HCEC 1CT (cell line): ENCODE measurements at regions not wholly inside any gene's neighbourhood (a gene's known extent, or its start where the extent isn't known, plus 50 kb on each side); places are given as distances from the start of the nearest gene placed in this dataset.

Source experiments
- DNase-seq: peaks from one replicate; pipeline ENCODE4 v3.0.0-alpha.2; 2017

DNA sequence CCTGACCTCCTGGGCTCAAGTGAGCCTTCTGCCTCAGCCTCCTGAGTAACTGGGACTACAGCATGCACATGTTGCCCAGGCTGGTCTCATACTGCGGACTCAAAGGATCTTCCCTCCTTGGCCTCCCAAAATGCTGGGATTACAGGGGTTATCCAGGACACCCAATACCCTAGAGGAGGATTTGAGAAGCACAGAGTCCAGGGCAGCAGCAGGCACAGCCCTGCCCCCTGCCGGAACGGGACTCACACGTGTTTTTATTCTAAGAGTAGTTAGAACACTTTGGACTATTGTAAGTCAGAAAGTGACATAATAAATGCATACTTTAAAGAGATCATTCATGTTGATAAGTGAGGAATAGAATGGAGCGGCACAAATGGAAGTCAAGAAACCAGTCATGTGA lies 80.2 kb downstream of the C6orf118 start:
- DNase-seq: peak; percentile 40

DNA sequence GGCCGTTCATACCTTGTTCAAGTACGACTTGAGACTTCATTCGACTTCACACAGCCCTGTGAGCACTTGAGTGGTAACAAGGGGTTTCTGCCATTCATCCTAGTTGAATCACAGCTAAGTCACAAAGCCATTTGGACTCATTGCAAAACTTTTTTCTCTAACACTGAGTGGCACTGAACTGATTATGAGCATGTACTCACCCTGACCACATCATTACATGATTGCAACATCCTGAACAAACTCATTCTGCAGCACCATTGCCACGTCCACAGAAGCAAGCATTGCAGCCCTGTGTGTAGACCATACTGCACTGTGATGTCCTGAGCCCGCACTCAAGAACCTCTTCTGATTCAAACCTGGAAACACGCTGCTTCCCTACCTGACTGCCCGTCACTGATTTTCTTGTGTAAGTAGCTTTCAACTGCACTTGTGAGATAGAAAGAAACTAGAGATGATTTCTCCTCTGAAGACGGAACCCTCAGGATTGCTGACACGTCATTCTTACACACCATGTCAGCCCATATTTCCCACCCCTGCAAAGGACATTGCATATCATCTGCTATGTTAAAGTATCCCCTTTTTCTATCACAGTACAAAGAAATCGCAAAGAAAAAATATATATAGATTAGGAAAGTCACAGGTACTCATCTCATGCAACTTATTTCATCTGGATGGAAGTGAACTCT lies 81.6 kb downstream of the C6orf118 start:
- DNase-seq: peak; percentile 78

DNA sequence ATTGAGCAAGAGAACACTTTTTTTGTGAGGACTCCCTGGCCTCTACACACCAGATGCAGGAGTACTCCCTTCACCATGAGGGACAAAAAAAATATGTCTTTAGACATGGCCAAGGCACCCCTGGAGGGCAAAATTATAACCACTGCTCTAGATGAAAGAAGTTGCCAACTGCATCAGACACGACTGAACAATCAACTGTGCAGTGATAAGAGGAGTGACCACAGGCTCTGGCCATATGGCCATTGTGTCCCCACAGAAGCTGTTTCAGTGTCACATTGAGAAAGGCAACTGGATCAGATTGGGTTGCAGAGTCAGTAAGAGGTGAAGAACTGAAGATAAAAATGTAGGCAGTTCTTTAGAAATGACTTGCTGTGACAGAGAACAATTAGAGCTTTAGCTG lies 85.7 kb downstream of the C6orf118 start:
- DNase-seq: no peak

DNA sequence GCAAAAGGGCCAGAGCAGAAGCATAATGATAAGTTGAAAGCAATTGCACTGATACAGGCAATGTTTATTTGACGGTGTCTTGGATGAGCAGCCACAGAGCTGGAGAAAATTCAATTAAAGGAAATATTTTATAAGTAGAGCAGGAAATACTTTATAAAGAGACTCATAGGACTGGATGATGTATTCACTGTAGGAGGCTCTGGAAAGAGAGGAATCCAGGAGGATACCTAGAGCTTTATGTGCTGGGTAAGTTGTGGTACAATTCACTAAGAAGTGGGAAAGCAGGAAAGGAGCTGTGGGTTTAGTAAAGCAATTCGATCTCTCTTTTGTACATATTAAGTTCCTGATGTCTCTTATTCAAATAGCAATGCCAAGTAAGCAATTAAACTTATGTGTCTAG lies 86.3 kb downstream of the C6orf118 start:
- no peak for DNase-seq

DNA sequence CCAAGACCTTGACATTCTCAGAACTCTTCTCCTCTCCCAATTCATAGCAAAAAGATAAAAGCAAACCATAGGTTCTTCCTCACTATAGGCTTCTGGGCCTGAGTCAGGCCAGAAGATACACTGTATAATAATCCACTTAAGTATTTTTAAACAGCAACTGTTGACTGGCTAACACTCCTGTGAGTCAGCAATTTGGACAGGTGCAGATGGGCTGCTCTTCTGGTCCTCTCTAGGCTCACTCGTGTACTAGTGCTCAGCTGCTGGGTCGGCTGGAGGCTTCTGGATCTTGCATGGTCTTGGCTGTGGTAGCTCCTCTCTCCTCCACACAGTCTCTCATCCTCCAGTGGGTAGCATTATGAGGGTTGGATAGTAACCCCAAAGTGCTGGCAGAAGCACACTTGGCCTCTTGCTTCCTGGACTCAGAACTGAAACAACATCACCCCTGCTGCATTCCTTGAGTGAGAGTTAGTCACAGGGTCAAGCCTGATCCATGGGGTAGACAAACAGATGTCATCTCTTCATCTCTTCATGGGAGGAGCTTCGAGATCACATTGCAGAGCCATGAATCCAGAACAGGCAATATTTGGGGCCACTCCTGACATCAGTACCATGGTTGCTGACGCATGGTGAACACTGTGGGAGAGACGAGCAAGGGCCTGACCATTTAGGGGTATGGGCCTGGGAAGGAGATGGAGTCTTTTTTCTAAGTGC lies 86.9 kb downstream of the C6orf118 start:
- peak; percentile 72 for DNase-seq

DNA sequence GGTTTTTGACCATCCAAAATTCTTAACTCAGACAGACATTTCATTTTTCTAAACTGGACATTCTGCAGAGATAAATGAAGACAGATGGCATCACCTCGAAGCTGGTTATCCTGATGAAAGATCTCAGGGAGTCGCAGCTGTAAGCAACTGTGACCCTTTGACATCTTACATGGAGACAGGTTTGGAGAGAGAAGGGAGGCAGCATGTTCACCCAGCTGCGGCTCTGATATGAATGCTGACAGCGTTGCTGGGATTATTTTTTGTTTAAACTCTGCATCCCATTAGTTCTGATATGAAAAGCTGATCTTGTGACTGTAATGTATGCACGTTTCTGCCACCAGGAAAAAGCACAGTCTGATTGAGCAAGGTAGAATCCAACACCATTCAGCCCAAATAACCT lies 89.4 kb downstream of the C6orf118 start:
- no peak for DNase-seq

DNA sequence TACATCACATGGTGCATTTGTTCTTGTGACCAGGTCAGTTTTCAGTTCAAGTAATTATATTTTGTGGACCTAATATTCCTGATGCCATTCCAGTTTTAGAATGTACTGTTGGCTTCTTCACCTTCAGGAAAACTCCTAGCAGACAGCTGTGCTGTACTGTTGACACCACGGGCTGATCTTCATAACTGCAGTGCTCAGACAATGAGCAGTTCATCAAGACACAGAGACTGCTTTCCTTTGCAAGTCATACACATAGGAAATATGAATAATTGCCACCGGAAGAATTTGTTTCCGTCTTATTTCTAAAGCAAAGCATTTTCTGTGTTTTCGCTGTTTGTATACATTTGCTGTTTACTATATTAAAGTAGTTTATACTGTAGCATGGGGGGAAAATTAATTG lies 89.8 kb downstream of the C6orf118 start:
- no peak for DNase-seq

DNA sequence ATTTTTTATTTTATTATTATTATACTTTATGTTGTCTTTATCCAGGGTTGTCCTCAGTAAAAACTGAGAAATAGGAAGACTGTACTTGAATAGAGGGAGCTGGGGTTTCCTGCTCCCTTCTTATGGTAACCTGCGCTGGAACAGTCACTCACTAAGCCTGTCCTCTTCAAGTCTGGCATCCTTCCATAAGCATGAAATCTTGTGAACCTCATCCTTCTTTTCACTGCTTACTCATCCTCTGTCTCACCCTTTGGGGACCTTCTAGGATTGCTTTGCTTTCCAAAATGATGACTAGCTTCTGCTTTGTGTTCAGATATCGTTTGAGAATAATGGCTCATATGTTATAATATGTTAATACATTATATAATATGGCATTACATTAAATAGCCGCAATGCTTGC lies 90.6 kb downstream of the C6orf118 start:
- DNase-seq: peak; percentile 67

DNA sequence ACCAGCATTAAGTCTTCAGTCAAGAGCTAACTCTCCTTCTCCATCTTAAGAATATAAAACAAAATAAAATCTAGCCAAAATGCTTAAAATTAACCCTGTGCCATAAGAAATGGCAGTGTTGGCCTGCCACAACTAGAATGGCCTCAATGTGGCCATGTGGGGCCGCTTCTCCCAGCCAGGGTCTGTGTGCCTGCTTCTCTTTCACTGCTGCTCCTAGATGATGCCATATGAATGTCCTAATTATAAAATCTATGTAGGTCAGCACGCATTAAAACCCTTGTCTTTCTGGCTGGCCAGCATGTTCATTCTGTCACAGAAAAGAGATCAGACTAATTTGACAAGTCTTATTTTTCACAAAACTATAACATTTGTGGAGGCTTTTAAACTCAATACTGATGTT lies 102.6 kb downstream of the C6orf118 start:
- DNase-seq: no peak

DNA sequence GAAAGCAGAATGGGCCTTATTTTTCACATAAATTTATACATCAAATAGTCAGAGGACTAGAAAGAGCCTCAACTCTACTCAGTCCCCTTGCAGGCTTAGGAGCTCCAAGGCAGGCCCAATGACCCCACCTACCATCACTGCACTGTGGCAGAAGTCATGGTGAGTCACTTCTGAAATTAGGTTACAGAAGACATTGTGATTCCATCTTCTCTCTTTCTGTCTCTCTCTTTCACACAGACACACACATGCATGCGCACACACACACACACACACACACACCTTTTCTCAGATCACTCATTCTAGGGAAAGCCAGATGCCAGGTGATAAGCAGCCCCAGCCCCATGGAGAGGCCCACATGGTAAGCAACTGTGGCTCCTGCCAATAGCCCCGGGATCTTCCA lies 103.8 kb downstream of the C6orf118 start:
- no peak for DNase-seq

DNA sequence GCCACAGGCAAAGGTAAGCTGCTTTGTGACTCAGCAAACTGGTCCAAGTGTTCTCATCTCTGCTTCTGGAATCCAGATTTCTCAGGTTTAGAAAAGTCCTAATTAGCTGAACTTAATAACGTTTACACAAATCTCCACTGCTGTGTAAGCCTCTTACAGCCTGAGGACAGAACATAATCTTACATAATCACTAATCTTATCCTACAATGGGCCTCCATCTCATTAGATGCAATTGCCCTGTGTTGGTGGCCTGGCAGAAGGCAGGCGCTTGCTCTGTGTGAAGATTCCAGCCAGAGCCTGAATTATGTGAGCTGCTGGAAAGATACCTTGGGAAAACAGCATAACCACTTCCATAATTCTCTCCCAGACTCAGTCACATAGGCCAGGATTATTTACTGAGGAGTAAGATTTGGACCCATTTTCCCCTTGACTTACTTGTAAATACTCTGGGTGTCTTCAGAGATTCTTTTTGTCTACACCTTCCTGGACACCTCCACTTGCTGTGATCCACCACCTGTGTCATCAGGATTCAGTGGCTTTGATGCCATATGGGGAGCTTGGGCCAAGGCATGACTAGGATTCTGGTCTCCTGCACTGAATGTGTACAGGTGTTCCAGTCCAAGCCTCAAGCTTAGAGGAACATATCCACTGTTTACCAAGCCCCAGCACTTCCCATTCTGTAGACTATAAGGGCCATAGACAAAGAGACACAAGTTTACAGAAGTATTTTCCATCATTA lies 104.4 kb downstream of the C6orf118 start:
- DNase-seq: no peak

DNA sequence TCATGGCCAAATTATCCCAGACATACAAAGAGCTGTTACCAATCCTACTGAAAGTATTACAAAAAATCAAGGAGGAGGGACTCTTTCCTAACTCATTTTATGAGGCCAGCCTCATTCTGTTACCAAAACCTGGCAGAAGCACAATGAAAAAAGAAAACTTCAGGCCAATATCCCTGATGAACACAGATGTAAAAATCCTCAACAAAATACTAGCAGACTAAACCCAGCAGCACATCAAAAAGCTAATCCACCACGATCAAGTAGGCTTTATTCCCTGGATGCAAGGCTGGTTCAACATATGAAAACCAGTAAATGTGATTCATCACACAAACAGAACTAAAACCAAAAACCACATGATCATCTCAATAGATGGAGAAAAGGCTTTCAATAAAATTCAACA lies 109.2 kb downstream of the C6orf118 start:
- DNase-seq: no peak

DNA sequence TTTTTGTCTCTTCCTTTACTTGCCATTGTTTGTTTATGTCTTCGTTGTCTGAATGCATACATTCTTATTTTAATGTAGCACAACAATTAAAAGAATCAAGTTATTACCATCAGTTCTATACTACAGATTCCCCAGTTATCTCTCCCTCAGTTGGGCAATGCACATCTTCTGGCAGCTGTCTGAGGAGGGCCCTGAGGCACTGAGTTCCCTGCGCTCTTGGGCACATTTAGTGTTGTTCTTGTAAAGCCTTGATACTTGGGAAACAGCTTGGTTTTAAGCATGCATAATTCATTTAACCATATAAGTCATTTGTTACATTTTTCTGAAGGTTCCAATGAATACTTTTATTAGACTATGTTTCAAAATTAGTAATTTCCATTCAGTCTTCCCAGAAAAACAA lies 117.9 kb downstream of the C6orf118 start:
- DNase-seq: no peak

DNA sequence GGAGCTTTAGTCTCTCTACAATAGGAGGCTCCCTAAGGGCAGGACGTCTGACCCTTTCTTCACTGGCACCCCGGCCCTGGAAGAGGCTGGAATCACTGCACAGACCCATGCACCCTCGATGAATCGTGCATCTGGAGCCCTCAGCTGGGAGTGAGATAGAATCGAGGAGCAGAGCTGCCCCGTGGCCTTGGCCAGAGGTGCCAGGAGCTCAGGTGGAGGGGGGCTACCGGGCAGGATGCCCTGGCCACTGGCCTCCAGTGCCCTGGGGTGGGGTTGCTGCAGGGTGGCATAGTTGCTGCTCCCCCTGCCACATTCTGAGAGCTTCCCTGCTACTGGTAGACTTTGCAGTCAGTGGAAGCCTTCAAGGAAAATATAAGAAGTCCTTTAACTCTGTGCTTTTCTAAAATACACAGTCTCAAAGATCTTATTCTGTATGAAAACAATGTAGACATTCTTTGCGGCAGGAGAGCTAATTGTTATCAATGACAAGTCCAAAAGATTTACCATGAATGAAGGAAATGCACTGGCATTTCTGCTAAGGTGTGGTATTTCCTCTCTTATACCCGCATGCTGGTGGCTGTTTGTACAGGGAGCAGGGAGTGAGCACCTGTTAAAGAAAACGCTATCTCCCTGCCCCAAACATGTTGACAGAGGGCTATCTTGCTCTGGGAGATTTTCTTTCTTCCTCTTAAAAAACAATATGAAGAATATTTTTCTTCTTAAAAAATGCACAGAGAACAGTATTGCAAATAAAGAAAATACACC lies 122.8 kb downstream of the C6orf118 start:
- DNase-seq: no peak

DNA sequence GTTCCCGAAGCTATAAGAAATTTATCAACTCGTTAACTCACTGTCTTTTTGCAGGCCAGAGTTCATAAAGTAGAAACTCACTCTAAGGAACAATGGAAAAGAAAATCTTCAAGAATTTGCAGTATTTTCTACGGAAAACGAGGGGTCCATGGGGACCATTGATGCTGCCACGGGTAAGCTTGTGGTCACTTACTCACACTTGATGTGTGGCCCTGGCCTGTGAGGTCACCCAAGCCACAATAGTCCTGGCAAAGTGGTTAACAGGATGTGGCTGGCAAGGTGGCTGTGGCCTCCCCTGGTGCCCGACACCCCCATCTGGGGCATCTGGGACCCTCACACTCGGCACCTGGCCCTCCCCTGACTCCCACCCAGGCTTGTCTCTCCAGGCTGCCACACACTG lies 123.4 kb downstream of the C6orf118 start:
- DNase-seq: no peak

DNA sequence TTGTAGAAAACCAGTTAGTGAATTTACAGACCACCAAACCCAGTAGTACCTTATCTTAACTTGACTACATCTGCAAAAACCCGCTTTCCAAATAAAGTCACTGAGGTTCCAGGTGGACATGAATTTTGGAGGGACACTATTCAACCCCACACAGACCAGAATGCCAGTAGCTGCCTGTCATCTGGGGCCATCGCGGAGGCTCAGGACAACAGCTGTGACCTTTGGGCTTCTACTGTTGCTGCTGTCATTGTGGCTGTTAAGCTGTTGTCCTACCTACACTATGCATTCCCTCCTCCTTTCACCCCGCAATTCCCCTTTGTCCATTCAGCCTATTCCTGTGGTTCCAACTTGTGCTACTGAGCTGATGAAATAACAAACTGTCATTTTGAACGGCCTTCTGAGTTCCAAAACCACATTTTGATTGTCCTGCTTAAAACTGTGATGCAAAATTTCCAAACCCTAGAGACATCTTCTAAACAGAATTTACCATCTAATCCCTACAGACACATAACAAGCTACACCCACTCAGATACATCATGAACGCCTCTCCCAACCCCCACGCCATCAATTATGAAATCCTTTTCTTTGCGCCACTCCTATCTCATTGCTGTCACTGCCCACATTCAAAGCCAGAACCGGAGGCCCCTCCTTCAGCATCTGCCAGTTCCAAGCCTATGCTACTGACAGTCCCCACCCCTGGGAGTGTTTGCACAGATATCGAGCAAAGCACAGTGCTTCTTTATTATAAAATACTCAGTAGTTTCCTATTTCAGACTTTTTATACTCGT lies 125.0 kb downstream of the C6orf118 start:
- peak; percentile 17 for DNase-seq

DNA sequence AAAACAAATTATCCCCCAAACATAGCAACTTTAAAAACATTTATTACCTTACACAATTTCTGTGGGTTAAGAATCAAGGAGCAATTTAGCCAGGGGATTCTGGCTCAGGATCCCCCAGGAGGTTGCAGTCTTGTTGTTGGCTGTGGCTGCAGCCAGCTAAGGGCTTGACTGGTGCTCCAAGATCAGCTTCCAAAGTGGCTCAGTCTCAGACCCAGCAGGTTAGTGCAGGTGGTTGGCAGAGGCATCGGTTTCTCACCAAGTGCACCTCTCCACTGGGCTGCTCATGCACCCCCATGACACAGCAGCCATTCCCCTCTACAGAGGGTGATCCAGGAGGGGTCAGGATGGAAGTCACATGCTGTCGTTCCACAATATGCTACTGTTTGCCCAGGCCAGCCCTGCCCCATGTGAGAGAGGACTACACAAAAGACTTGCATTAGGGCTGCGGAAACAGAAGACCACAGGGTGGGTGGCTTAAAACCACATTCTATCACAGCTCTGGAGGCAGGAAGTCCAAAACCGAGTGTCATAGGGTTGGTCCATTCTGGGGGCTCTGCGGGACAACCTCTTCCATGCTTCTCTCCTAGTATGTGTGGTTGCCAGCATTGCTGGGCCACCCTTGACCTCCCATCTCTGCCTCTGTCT lies 125.8 kb downstream of the C6orf118 start:
- DNase-seq: no peak

DNA sequence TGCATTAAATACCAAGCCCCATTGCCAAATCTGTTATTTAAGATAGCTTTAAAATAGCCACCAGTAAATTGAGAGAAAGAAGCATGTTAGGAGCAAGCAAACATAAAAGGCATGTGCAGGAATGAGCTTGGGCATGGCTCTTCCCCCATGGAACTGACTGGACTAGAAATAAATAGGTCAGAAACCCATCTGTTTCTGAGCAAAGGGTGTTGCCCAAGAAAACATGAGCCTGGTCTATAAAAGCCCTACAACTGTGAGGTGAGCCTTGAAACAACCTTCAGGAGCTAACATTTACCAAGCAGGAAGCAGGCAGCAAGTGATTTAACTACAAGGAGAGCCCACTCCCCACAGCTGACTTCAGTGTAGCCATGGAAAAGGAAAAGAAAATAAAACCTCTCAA lies 126.3 kb downstream of the C6orf118 start:
- DNase-seq: no peak

DNA sequence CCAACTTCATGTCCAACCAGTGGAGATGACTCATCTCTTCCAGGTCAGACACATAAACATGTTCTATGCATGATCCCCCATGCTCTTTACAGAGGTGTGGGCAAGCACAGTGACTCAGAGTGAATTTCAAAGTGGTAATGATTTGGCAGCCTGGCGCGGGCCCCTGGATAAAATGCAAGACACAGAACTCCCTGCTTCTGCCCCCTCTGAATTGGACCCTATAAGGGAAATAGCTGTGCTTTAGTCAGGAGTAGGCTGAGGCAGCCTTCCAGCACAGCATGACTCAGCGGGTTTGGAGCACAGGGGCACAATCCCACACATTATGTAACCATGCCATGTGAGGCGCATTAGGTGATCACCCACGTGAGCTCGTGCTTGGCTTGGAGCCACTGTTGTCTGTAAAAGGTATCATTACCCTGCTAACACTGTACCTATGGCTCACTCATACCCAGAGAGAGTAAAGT lies 127.4 kb downstream of the C6orf118 start:
- DNase-seq: peak; percentile 69

DNA sequence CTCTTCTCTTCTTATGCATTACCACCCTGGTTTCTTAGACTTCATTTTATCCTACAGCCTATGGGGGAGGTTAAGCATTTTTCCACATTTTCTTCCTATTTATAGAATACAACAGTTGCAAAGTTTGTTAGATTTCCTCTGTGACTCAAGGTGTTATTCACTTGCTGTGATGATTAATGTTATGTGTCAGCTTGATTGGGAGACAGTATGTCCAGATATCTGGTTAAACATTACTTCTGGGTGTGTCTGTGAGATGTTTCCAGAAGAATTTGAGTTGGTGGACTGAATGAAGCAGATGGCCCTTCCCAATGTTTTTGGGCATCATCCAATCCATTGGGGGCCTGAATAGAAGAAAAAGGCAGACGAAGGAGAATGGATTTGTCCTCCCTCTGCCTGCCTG lies 131.3 kb downstream of the C6orf118 start:
- peak; percentile 64 for DNase-seq

DNA sequence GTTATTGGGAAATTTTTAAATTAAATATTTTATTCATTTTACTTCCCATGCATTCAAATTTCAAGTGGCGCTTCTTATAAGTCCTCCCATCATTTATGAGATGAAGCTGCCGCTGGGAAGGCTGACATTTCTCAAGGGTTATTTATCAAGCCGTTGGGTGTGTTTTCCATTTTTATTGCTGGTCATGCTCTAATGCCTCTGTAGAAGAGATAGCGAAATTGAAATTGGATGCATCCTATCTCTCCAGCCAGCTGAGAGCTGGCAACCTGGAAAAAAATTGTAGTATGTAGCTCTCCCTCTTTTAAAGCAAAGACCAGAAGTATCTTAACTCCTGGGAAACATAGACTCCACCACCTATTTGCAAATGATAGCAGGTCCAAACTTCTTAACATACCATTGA lies 135.9 kb downstream of the C6orf118 start:
- no peak for DNase-seq

DNA sequence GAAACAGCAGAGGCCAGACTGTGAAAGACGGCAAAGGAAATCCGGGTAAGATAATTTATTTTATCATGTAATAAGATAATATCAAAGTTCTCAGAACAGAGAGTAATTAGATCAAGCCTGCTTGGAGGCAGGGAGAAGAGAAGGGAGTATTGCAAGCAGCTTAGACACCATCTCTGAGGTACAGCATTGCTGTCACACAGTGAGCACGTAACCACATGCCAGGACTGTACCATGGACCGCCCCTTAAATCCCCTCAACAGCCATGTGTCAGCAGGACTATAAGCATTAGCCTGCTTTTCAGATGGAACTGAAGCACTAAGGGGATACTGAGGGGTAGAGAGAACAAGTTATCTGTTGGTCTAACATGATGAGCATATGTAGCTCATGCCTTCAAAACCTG lies 141.5 kb downstream of the C6orf118 start:
- DNase-seq: no peak
